ENCODE measurements at regions not wholly inside any gene's neighbourhood (a gene's known extent, or its start where the extent isn't known, plus 50 kb on each side); places are given as distances from the start of the nearest gene placed in this dataset.

- no peak for TF ChIP-seq EZH2phosphoT487 (IDR thresholded peaks at IDR 0.05; ENCODE audit: borderline replicate concordance)
- no peak for TF ChIP-seq CTCF (IDR thresholded peaks at IDR 0.05 in 2 of 3, conservative IDR thresholded peaks at IDR 0.05 in 1 of 3; ENCODE audit: borderline replicate concordance in 1 of 3, insufficient read depth in 1 of 3, low read depth in 2 of 3, low read length in 2 of 3)
- TF ChIP-seq POLR2AphosphoS5 (IDR thresholded peaks at IDR 0.05; ENCODE audit: low read depth, low read length), result no peak
- TF ChIP-seq SRF (IDR thresholded peaks at IDR 0.05; ENCODE audit: low read depth), result no peak
- no peak for TF ChIP-seq ATF3 (IDR thresholded peaks at IDR 0.05)
- TF ChIP-seq POLR2A (IDR thresholded peaks at IDR 0.05; ENCODE audit: borderline replicate concordance, extremely low read depth, insufficient read depth, insufficient read length), result no peak
- TF ChIP-seq MAX (IDR thresholded peaks at IDR 0.05), result no peak
- TF ChIP-seq EGR1 (IDR thresholded peaks at IDR 0.05; ENCODE audit: low read depth), result no peak
- TF ChIP-seq TCF7L2 (IDR thresholded peaks at IDR 0.05; ENCODE audit: borderline replicate concordance, extremely low read depth, insufficient read depth, insufficient read length), result no peak
- TF ChIP-seq ELF1 (IDR thresholded peaks at IDR 0.05; ENCODE audit: borderline replicate concordance, low read depth), result no peak
- TF ChIP-seq YY1 (IDR thresholded peaks at IDR 0.05; ENCODE audit: extremely low read depth, insufficient replicate concordance, low read depth, low read length), result no peak
- TF ChIP-seq SIN3A (IDR thresholded peaks at IDR 0.05; ENCODE audit: low read depth), result no peak
- no peak for TF ChIP-seq CEBPB (IDR thresholded peaks at IDR 0.05; ENCODE audit: low read depth)
- TF ChIP-seq JUND (IDR thresholded peaks at IDR 0.05), result no peak
Observed at GRCh38 chr7:9120331-9120730, 686.9 kb downstream of the NXPH1 start.
